Immature natural killer cell (primary cell): ENCODE measurements at regions not wholly inside any gene's neighbourhood (a gene's known extent, or its start where the extent isn't known, plus 50 kb on each side); places are given as distances from the start of the nearest gene placed in this dataset.

ENCODE experiments used
- DNase-seq, 3 donors: peaks; one replicate each; pipeline ENCODE4 v3.0.0; 2022; ENCODE audit warnings: mixed read lengths in 1 of 3
- H3K27ac Mint-ChIP-seq, 6 donors: one replicate each; pipeline ENCODE4 v1.8.0; 2020; ENCODE audit warnings: mixed read lengths in 6 of 6, mild to moderate bottlenecking in 5 of 6, inconsistent platforms in 4 of 6, moderate library complexity in 3 of 6
- H3K27me3 Mint-ChIP-seq, 3 donors: one replicate each; pipeline ENCODE4 v1.8.0; 2020 to 2021; ENCODE audit warnings: low read depth in 3 of 3, mild to moderate bottlenecking in 3 of 3, mixed read lengths in 3 of 3, moderate library complexity in 3 of 3, inconsistent platforms in 1 of 3
- H3K36me3 Mint-ChIP-seq, 3 donors: one replicate each; pipeline ENCODE4 v1.8.0; 2020; ENCODE audit warnings: mixed read lengths in 3 of 3, inconsistent platforms in 2 of 3, mild to moderate bottlenecking in 2 of 3
- H3K4me1 Mint-ChIP-seq, 2 donors: one replicate each; pipeline ENCODE4 v1.8.0; 2020; ENCODE audit warnings: inconsistent platforms in 2 of 2, mild to moderate bottlenecking in 2 of 2, mixed read lengths in 2 of 2, moderate library complexity in 1 of 2
- H3K4me3 Mint-ChIP-seq, 5 donors: one replicate each; pipeline ENCODE4 v1.8.0; 2020; ENCODE audit warnings: mild to moderate bottlenecking in 5 of 5, mixed read lengths in 5 of 5, inconsistent platforms in 3 of 5, moderate library complexity in 3 of 5
- H3K9me3 Mint-ChIP-seq, 6 donors: one replicate each; pipeline ENCODE4 v1.8.0; 2020; ENCODE audit warnings: mild to moderate bottlenecking in 6 of 6, mixed read lengths in 6 of 6, inconsistent platforms in 4 of 6, moderate library complexity in 3 of 6

DNA sequence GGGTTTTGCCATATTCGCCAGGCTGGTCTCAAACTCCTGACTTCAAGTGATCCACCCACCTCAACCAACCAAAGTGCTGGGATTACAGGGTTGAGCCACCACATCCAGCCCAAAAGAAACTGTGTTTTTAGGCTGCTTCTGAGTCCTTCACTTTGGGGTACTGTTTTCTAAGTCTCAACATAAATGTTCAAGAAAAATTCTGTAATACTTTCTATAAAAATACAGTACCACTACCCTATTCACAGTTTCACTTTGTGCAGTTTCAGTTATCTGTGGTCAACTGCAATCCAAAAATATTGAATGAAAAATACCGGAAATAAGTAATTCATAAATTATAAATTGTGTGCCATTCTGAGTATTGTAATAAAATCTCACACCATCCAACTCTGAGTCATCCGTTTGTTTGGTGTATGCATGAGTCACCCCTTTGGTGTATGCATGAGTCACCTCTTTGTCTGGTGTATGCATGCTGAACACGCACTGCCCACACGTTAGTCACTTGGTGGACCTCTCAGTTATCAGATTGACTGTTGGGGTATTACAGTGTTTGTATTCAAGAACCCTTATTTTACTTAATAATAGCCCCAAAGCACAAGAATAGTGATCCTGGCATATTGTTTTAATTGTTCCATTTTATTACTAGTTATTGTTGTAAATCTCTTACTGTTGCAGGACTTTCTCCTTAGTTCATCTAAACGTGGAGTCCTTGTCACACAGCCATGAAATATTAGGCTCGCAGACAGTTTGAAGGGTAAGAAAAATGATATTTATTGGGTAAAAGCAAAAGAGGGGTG is 190.2 kb downstream of the FSCB start:
- Mint-ChIP-seq H3K36me3 (peaks cover 0 to 4% (median 0%) of the 10 kb centered on the region in 3 donors), H3K4me1 (no peaks in the 10 kb centered on the region), H3K4me3 (no peak overlapping the region), H3K9me3 (peaks cover 10 to 52% (median 24%) of the 10 kb centered on the region in 6 donors), H3K27me3 (no peaks in the 10 kb centered on the region), H3K27ac (no peak overlapping the region)
- no peak for DNase-seq

DNA sequence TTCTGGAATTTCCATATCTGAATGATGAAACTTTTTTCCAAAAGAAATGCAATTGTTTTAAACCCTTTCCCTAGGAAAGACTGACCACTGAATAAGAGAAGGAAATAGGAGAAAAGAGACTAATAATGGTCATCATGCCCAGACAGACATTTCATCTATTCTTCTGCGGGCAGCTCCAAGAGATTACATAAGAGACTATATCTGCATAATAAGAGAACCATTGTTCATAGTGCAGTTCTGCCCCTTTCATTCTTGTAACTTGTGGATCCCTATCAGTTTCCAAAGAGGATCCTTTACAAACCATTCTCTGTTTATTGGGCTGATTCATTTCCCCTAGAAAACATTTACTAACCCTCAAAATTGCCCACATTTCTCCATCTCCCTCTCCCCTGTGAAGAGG is 197.8 kb downstream of the FSCB start:
- DNase-seq, result no peak
- Mint-ChIP-seq H3K27ac (no peak overlapping the region), H3K9me3 (peaks cover 2 to 32% (median 18%) of the 10 kb centered on the region in 6 donors), H3K36me3 (no peaks in the 10 kb centered on the region), H3K4me1 (no peaks in the 10 kb centered on the region), H3K27me3 (no peaks in the 10 kb centered on the region), H3K4me3 (no peak overlapping the region)

DNA sequence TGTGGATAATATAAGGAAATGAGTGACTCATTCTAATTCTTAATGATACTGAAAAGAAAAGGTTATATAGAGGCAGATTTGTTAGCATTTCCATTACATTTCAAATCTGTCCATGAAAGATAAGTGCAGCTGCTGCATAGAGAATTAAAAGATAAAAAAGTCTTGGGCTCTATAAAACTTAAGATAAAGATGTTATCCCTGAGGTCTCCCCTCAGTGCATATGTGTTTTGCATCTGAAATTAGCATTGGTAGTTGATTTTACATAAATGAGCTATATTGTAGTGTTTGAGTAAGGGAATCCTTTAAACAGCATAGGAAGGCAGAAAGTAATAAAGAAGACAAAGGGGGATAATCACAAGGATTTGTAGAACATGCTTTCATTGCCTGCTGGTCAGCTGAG is 206.2 kb downstream of the FSCB start:
- Mint-ChIP-seq H3K27me3 (no peaks in the 10 kb centered on the region), H3K4me3 (no peak overlapping the region), H3K27ac (no peak overlapping the region), H3K9me3 (peaks cover 3 to 42% (median 18%) of the 10 kb centered on the region in 6 donors), H3K36me3 (no peaks in the 10 kb centered on the region), H3K4me1 (no peaks in the 10 kb centered on the region)
- DNase-seq, result no peak

DNA sequence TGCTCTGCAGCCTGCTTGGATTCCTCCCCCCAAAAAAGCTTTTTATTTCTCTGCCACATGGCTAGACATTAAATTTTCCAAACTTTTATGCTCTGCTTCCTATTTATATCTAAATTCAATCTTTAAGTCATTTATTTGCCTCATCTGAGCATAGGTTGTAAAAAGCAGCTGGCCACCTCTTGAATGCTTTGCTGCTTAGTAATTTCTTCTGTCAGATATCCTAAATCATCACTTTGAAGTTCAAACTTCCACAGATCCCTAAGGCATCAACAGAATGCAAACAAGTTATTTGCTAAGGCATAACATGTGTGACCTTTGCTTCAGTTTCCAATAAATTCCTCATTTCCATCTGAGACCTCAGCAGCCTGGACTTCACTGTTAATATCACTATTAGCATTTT is 209.6 kb downstream of the FSCB start:
- Mint-ChIP-seq H3K4me3 (no peak overlapping the region), H3K27me3 (no peaks in the 10 kb centered on the region), H3K36me3 (peaks cover 0 to 3% (median 0%) of the 10 kb centered on the region in 3 donors), H3K4me1 (no peaks in the 10 kb centered on the region), H3K27ac (no peak overlapping the region), H3K9me3 (peaks cover 6 to 52% (median 26%) of the 10 kb centered on the region in 6 donors)
- DNase-seq, result no peak

DNA sequence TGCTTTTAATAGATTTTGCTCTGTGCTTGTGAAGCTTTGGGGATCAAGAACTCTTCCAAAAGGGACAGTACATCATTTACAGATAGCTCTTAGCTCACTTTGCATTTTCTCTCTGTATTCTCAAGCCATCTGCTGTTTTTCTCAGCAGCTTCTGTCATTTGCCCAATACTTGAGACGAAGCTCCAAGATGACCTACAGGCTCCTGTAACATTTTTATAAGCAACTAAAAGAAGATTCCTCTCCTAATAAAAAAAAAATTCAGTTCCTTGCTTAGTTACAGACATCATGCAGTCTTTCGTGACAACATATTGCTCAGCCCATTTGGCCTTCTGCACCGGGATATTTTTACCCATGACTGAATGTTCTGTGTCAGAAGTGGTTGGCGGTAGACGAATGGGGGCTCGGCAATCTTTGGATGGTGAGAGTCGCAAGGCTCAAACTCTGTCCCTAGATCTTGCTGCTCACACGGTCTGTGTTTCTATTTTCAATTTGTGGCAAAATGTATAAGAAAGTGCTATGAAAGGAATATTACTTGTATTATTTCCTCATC is 215.6 kb downstream of the FSCB start:
- DNase-seq, result no peak
- H3K4me3 Mint-ChIP-seq, result no peak overlapping the region
- no peak overlapping the region for H3K27ac Mint-ChIP-seq
- H3K36me3 Mint-ChIP-seq, result peaks cover 0 to 3% (median 0%) of the 10 kb centered on the region in 3 donors
- peaks cover 4 to 42% (median 16%) of the 10 kb centered on the region in 6 donors for H3K9me3 Mint-ChIP-seq
- peaks cover 0 to 1% (median 1%) of the 10 kb centered on the region in 3 donors for H3K27me3 Mint-ChIP-seq
- no peaks in the 10 kb centered on the region for H3K4me1 Mint-ChIP-seq

DNA sequence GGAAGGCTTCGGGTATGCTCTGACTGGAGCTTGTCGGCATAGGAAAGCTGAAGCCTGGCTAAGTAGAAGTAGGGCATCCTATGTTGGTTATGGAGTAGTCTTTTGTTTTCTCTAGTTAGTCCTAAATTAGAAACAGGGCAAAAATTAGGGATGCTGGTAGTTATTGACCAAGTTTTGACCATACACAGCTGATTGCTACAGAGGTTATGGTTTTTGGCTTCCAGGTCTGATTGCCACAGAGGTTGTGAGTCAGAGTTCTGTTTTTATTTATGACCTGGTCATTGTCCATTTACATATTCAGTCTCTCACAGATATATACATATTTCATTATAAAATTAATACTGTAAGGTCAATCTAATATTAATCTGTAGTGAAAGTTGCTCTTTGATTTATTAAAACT is 219.2 kb downstream of the FSCB start:
- Mint-ChIP-seq H3K4me1 (no peaks in the 10 kb centered on the region), H3K9me3 (peaks cover 2 to 17% (median 8%) of the 10 kb centered on the region in 6 donors), H3K4me3 (no peak overlapping the region), H3K27ac (no peak overlapping the region), H3K36me3 (no peaks in the 10 kb centered on the region), H3K27me3 (peaks cover 0 to 1% (median 1%) of the 10 kb centered on the region in 3 donors)
- no peak for DNase-seq

DNA sequence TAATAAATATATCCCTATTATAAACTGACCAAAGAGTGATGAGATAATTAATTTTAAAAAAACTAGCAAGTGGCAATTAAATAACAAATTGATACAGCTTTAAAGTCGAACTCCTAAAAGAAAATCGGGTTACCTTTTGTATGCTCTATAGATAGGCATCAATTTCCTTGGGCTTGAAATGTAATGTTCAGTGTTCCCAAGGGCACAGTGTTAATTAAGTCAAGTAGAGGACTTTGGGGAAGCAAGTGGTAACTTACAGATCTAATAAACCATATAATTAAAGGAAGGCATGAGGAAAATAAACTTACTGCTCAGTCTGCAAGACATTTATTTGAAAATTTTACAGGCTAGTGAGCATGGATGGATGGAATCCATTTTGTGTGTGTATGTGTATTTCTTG is 220.9 kb downstream of the FSCB start:
- Mint-ChIP-seq H3K27ac (no peak overlapping the region), H3K9me3 (peaks cover 0 to 22% (median 9%) of the 10 kb centered on the region in 6 donors), H3K36me3 (no peaks in the 10 kb centered on the region)

DNA sequence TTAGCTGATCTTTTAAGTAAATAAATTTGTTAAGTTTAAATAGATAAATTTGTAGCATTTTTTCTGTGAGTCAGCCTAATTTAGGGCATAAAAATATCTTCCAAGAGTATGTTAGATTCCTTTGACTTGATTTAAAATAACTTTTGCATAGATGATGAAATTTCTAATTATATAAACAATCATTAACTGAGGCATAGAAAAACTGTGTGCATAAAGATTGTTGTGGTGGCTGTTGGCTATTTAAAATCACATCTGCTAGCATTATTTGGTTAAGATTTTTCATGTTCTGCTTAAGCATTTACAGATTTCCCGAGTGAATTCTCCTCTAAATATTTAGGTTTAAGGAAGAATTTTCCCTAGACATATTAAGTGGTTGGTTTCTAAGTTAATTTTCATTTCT is 223.2 kb downstream of the FSCB start:
- DNase-seq, result no peak
- H3K4me1 Mint-ChIP-seq, result no peaks in the 10 kb centered on the region
- H3K27me3 Mint-ChIP-seq, result peaks cover 0 to 4% (median 0%) of the 10 kb centered on the region in 3 donors
- no peak overlapping the region for H3K4me3 Mint-ChIP-seq
- H3K27ac Mint-ChIP-seq, result no peak overlapping the region
- no peaks in the 10 kb centered on the region for H3K36me3 Mint-ChIP-seq
- peaks cover 0 to 23% (median 6%) of the 10 kb centered on the region in 6 donors for H3K9me3 Mint-ChIP-seq

More for the DNA sequence above, 220.9 kb downstream of the FSCB start:
- Mint-ChIP-seq H3K4me3 (no peak overlapping the region), H3K4me1 (no peaks in the 10 kb centered on the region), H3K27me3 (peaks cover 0 to 4% (median 1%) of the 10 kb centered on the region in 3 donors)
- no peak for DNase-seq

DNA sequence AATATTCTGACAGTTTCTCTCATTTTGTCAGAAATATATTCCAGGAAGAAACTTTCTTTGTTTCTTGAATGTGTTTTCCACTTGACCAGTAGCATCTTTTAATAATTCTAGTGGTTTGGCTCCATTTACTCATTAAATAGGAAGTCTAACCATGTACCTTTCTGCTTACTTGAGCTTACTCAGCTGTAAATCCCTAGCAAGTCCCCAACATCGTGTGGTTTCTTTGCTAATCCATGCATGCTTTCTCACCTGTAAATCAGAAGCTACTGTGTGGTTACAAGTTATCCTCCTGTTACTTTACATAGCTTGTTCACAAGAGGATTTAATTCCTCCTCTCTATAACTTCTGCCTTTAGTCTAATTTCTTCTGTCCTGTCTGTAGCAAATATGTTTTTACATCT is 227.7 kb downstream of the FSCB start:
- DNase-seq, result no peak
- peaks cover 0 to 4% (median 0%) of the 10 kb centered on the region in 3 donors for H3K27me3 Mint-ChIP-seq
- H3K36me3 Mint-ChIP-seq, result no peaks in the 10 kb centered on the region
- peaks cover 3 to 18% (median 8%) of the 10 kb centered on the region in 6 donors for H3K9me3 Mint-ChIP-seq
- H3K27ac Mint-ChIP-seq, result no peak overlapping the region
- H3K4me1 Mint-ChIP-seq, result no peaks in the 10 kb centered on the region
- H3K4me3 Mint-ChIP-seq, result no peak overlapping the region

DNA sequence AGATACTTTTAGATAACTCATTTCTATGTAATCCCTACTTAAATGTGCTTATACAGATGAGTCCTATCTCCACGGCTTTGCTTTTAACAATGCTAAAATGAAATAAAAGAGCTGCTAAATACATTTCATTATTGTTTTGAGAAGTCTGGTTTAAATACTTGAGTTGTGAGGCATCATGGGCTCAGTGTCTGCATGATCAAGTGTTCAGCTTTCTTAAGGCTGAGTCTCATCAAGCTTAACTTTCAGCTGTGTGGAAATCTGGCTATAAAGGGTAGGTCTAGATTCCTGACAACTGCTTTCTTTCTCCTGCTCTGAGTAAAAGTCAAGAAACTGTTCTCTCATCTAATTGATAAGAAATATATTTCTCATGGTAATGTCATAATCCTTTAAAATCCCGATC is 235.4 kb downstream of the FSCB start:
- Mint-ChIP-seq H3K4me3 (no peak overlapping the region), H3K4me1 (no peaks in the 10 kb centered on the region), H3K27ac (no peak overlapping the region), H3K9me3 (peaks cover 10 to 50% (median 22%) of the 10 kb centered on the region in 6 donors), H3K27me3 (peaks cover 0 to under 1% (median 0%) of the 10 kb centered on the region in 3 donors), H3K36me3 (no peaks in the 10 kb centered on the region)
- no peak for DNase-seq

DNA sequence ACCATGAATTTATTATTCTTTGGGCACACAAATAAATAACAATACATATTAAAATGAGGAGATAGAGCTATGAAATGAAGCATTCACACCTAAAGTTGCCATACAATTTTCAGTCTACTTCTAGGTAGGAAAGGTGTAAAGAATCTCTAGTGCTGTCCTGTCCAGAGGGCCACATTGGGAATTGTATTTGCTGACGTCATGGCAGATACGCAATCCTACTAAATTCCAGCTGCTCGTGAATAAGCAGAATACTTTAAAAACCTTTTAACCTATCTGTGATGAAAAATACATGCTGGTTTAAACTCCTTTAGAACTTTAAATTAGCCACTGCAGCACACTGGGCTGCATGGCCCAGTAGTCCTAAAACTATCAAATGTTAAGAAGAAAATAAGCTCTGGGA is 236.1 kb downstream of the FSCB start:
- Mint-ChIP-seq H3K27me3 (peaks cover 0 to 2% (median 0%) of the 10 kb centered on the region in 3 donors), H3K36me3 (no peaks in the 10 kb centered on the region), H3K4me1 (no peaks in the 10 kb centered on the region), H3K9me3 (peaks cover 10 to 51% (median 28%) of the 10 kb centered on the region in 6 donors), H3K4me3 (no peak overlapping the region), H3K27ac (no peak overlapping the region)
- DNase-seq, result no peak

DNA sequence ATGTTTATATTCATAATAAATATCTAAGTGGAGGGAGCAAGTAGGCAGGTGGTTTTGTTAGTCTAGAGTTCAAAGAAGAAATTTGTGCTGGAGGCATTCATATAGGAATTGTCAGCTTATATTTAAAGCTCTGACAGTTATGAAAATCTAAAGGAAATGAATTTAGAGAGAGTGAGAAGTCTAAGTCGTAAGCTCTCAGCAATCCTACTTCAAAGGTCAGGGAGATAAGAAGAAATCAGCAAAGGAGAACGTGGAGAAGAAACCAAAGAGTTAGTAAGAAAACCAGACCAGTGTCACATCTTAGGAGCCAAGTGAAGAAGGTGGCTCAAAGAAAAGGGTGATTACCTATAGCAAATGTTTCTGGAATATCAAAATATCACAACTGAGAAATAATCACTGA is 241.8 kb downstream of the FSCB start:
- Mint-ChIP-seq H3K4me3 (no peak overlapping the region), H3K9me3 (peaks cover 8 to 75% (median 43%) of the 10 kb centered on the region in 6 donors)

DNA sequence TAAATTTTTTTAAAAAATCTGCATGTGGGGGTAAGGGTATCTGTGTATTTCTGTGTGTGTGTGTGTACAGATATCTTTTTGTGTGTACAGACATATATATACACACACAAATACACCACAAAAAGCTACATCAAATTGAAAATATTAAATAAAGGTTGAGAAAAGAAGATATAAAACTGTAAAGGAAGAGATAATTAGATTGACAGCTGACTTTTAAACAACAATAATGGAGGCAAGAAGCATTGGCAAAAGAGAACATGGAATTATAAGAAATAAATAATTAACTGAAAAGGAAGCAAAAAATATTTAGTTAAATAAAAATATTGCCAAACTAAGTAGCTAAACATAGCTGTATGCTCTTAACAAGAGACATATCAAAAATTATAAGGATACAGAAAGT is 291.4 kb downstream of the FSCB start:
- no peaks in the 10 kb centered on the region for H3K36me3 Mint-ChIP-seq
- no peak overlapping the region for H3K27ac Mint-ChIP-seq
- H3K4me1 Mint-ChIP-seq, result no peaks in the 10 kb centered on the region
- H3K4me3 Mint-ChIP-seq, result no peak overlapping the region
- peaks cover 10 to 43% (median 25%) of the 10 kb centered on the region in 6 donors for H3K9me3 Mint-ChIP-seq
- H3K27me3 Mint-ChIP-seq, result no peaks in the 10 kb centered on the region
- DNase-seq, result no peak

More for the DNA sequence above, 241.8 kb downstream of the FSCB start:
- peaks cover 0 to 4% (median 0%) of the 10 kb centered on the region in 3 donors for H3K36me3 Mint-ChIP-seq
- peaks cover 0 to 6% (median 0%) of the 10 kb centered on the region in 3 donors for H3K27me3 Mint-ChIP-seq
- no peak for DNase-seq
- no peak overlapping the region for H3K27ac Mint-ChIP-seq
- H3K4me1 Mint-ChIP-seq, result no peaks in the 10 kb centered on the region

DNA sequence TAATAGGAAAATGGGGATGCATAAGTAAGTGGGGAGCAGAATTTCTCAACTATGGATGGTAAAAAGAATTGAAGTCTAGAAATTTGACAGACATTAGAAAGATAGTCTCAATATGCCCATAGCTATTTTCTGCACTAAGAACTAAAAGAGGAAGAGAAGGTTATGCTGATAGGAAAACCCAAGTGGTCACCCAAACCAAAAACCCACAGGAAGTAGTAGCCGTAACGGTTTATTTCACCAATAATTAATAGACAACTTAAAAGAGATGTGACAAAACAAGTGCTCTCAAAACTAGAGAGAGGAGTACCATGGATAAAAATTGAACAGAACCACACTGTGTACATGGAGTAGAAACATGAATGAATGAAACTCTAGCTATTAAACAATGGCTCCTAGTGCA is 295.4 kb downstream of the FSCB start:
- H3K27me3 Mint-ChIP-seq, result peaks cover 0 to 1% (median 0%) of the 10 kb centered on the region in 3 donors
- H3K4me3 Mint-ChIP-seq, result no peak overlapping the region
- H3K27ac Mint-ChIP-seq, result no peak overlapping the region
- no peaks in the 10 kb centered on the region for H3K36me3 Mint-ChIP-seq
- no peak for DNase-seq
- H3K9me3 Mint-ChIP-seq, result peaks cover 7 to 41% (median 25%) of the 10 kb centered on the region in 6 donors
- H3K4me1 Mint-ChIP-seq, result no peaks in the 10 kb centered on the region
